T-cell (primary cell): ENCODE measurements at regions not wholly inside any gene's neighbourhood (a gene's known extent, or its start where the extent isn't known, plus 50 kb on each side); places are given as distances from the start of the nearest gene placed in this dataset.

Experiments
- ATAC-seq, 4 experiments: fragments of 200-7000 bp in 3 of 4; fragments of 150-1000 bp in 1 of 4; cut with Tn5 transposase; replicated peaks in 1 of 4; 1 replicate in 3 of 4; 2 replicates in 1 of 4; pipeline ENCODE4 v1.10.0; 2021; ENCODE audit warnings: moderate library complexity in 3 of 4, mild to moderate bottlenecking in 2 of 4, moderate number of reproducible peaks in 1 of 4
- CTCF ChIA-PET, 2 donors: fragments of 300-600 bp; sonication (Branson Sonifier 250); formaldehyde crosslinking; loops; one replicate each; lab custom pipeline; 2022; ENCODE audit warnings: antibody characterized with exemption in 2 of 2; lab: Charles Lee
- POLR2A ChIA-PET, 2 donors: fragments of 300-600 bp; sonication (Branson Sonifier 250); formaldehyde crosslinking; loops; one replicate each; lab custom pipeline; 2022; ENCODE audit warnings: antibody characterized with exemption in 2 of 2; lab: Charles Lee
- DNase-seq, 35 experiments: peaks; one replicate each; pipeline versions ENCODE4 v3.0.0 to v3.0.0-alpha.2; 2013 to 2023
- H3K27ac ChIP-seq: one replicate; pipeline ENCODE4 v1.5.1; 2013; ENCODE audit warnings: low read length
- H3K27me3 ChIP-seq, 2 experiments: replicated peaks in 1 of 2; 1 replicate in 1 of 2; 2 replicates in 1 of 2; pipeline versions ENCODE4 v1.6.1 to v1.7.0; 2013; ENCODE audit warnings: low read length in 1 of 2, mixed read lengths in 1 of 2; ENCODE audit not compliant: control insufficient read depth in 2 of 2, insufficient read depth in 2 of 2; ENCODE audit errors: extremely low read depth in 1 of 2
- H3K36me3 ChIP-seq, 2 donors: 1 replicate in 1 of 2; 2 replicates in 1 of 2; pipeline versions ENCODE4 v1.6.1 to v1.7.0; 2013; ENCODE audit warnings: low read length in 1 of 2; ENCODE audit not compliant: control insufficient read depth in 2 of 2, insufficient read depth in 1 of 2; ENCODE audit errors: extremely low read depth in 1 of 2
- H3K4me1 ChIP-seq, 2 experiments: 1 replicate in 1 of 2; 2 replicates in 1 of 2; pipeline versions ENCODE4 v1.6.1 to v1.7.0; 2013; ENCODE audit warnings: low read length in 2 of 2, mixed read lengths in 1 of 2; ENCODE audit not compliant: insufficient read depth in 2 of 2, control insufficient read depth in 1 of 2; ENCODE audit errors: extremely low read depth in 1 of 2
- H3K4me3 ChIP-seq, 2 donors: 1 replicate in 1 of 2; 2 replicates in 1 of 2; pipeline versions ENCODE4 v1.5.1 to v1.7.0; 2013; ENCODE audit warnings: mild to moderate bottlenecking in 2 of 2, low read length in 1 of 2, moderate library complexity in 1 of 2; ENCODE audit not compliant: control insufficient read depth in 1 of 2; ENCODE audit errors: extremely low read depth in 1 of 2
- H3K9me3 ChIP-seq: 2 replicates; pipeline ENCODE4 v1.7.0; 2013
- H3K27ac Mint-ChIP-seq, 2 donors: one replicate each; pipeline ENCODE4 v1.8.0; 2020 to 2021; ENCODE audit warnings: mild to moderate bottlenecking in 2 of 2, mixed read lengths in 2 of 2
- H3K27me3 Mint-ChIP-seq, 2 donors: one replicate each; pipeline ENCODE4 v1.8.0; 2021 to 2022; ENCODE audit warnings: mixed read lengths in 2 of 2
- H3K36me3 Mint-ChIP-seq: one replicate; pipeline ENCODE4 v1.8.0; 2021; ENCODE audit warnings: mixed read lengths
- H3K4me1 Mint-ChIP-seq, 3 donors: one replicate each; pipeline ENCODE4 v1.8.0; 2020 to 2022; ENCODE audit warnings: mixed read lengths in 3 of 3, mild to moderate bottlenecking in 1 of 3
- H3K4me3 Mint-ChIP-seq, 3 donors: one replicate each; pipeline ENCODE4 v1.8.0; 2020 to 2022; ENCODE audit warnings: mild to moderate bottlenecking in 3 of 3, mixed read lengths in 3 of 3, moderate library complexity in 3 of 3
- H3K9me3 Mint-ChIP-seq, 3 donors: one replicate each; pipeline ENCODE4 v1.8.0; 2020 to 2022; ENCODE audit warnings: mixed read lengths in 3 of 3
- WGBS: methylation state at CpG from one replicate; pipeline ENCODE4 v1.1.5; 2013; ENCODE audit warnings: missing lambda C conversion rate; ENCODE audit not compliant: insufficient coverage; 5-methylcytosine and 5-hydroxymethylcytosine counted together

GRCh38 chr21:28138272-28138671, 854.4 kb downstream of the LTN1 start:
- CTCF ChIA-PET: no interaction called here

GRCh38 chr21:28136656-28137255, 855.9 kb downstream of the LTN1 start:
- Mint-ChIP-seq H3K27me3 (no peaks in the 10 kb centered on the region), H3K4me1 (no peaks in the 10 kb centered on the region), H3K4me3 (no peak overlapping the region), H3K36me3 (no peaks in the 10 kb centered on the region), H3K27ac (no peak overlapping the region), H3K9me3 (peaks cover 10 to 15% (median 13%) of the 10 kb centered on the region in 3 donors)
- WGBS: no CpG with 5 or more reads among the region's 3 CpGs
- Histone ChIP-seq H3K9me3 (no peaks in the 10 kb centered on the region), H3K27ac (no peak overlapping the region), H3K4me3 (no peak overlapping the region), H3K4me1 (no peaks in the 10 kb centered on the region), H3K27me3 (no peaks in the 10 kb centered on the region), H3K36me3 (no peaks in the 10 kb centered on the region)
- ATAC-seq: no peak
- no peak for DNase-seq
- POLR2A ChIA-PET: no interaction called here
- CTCF ChIA-PET: no interaction called here

More at GRCh38 chr21:28138272-28138671, 854.4 kb downstream of the LTN1 start:
- Mint-ChIP-seq H3K4me1 (no peaks in the 10 kb centered on the region), H3K9me3 (peaks cover 4 to 7% (median 6%) of the 10 kb centered on the region in 3 donors), H3K27ac (no peak overlapping the region), H3K27me3 (no peaks in the 10 kb centered on the region), H3K36me3 (no peaks in the 10 kb centered on the region), H3K4me3 (no peak overlapping the region)
- no peak overlapping the region for H3K4me3 ChIP-seq
- no peak overlapping the region for H3K27ac ChIP-seq
- POLR2A ChIA-PET: no interaction called here
- no peaks in the 10 kb centered on the region for H3K4me1 ChIP-seq
- WGBS: no CpG with 5 or more reads among the region's 2 CpGs
- no peaks in the 10 kb centered on the region for H3K36me3 ChIP-seq
- no peaks in the 10 kb centered on the region for H3K27me3 ChIP-seq
- H3K9me3 ChIP-seq: no peaks in the 10 kb centered on the region
- no peak for ATAC-seq
- DNase-seq: no peak

GRCh38 chr21:28135646-28136045, 857.0 kb downstream of the LTN1 start:
- Histone ChIP-seq H3K27ac (no peak overlapping the region), H3K9me3 (no peaks in the 10 kb centered on the region), H3K4me3 (no peak overlapping the region), H3K36me3 (no peaks in the 10 kb centered on the region), H3K27me3 (peaks cover 0 to 2% of the 10 kb centered on the region in 2 experiments), H3K4me1 (no peaks in the 10 kb centered on the region)
- no peak for DNase-seq
- no peak for ATAC-seq
- Mint-ChIP-seq H3K36me3 (no peaks in the 10 kb centered on the region), H3K27me3 (no peaks in the 10 kb centered on the region), H3K4me1 (no peaks in the 10 kb centered on the region), H3K4me3 (no peak overlapping the region), H3K9me3 (peaks cover 12 to 19% (median 18%) of the 10 kb centered on the region in 3 donors), H3K27ac (no peak overlapping the region)
- no CpG with 5 or more reads among the region's 2 CpGs for WGBS
- ChIA-PET CTCF (interaction anchor here in 1 of 2 donors (0.6 kb wide), 1 partner anchor 1746 kb away, joined by 3 read pairs; no protein-coding TSS in a partner anchor), POLR2A (interaction anchor here in 1 of 2 donors (0.5 kb wide), 1 partner anchor 352 kb away, joined by 3 read pairs; no protein-coding TSS in a partner anchor)

GRCh38 chr21:28133116-28133515, 859.6 kb downstream of the LTN1 start:
- Histone ChIP-seq H3K36me3 (no peaks in the 10 kb centered on the region), H3K27ac (no peak overlapping the region), H3K4me1 (no peaks in the 10 kb centered on the region), H3K4me3 (no peak overlapping the region), H3K27me3 (peaks cover 0 to 2% of the 10 kb centered on the region in 2 experiments), H3K9me3 (no peaks in the 10 kb centered on the region)
- H3K9me3 Mint-ChIP-seq: peaks cover 12 to 17% (median 13%) of the 10 kb centered on the region in 3 donors
- no peak overlapping the region for H3K4me3 Mint-ChIP-seq
- ChIA-PET POLR2A (no interaction called here), CTCF (no interaction called here)
- H3K4me1 Mint-ChIP-seq: no peaks in the 10 kb centered on the region
- WGBS: no CpG with 5 or more reads among the region's 2 CpGs
- no peak overlapping the region for H3K27ac Mint-ChIP-seq
- H3K36me3 Mint-ChIP-seq: no peaks in the 10 kb centered on the region
- H3K27me3 Mint-ChIP-seq: no peaks in the 10 kb centered on the region
- no peak for ATAC-seq
- DNase-seq: no peak

GRCh38 chr21:28132713-28133112, 860.0 kb downstream of the LTN1 start:
- H3K4me1 ChIP-seq: no peaks in the 10 kb centered on the region
- H3K36me3 ChIP-seq: no peaks in the 10 kb centered on the region
- Mint-ChIP-seq H3K27ac (no peak overlapping the region), H3K9me3 (peaks cover 12 to 21% (median 13%) of the 10 kb centered on the region in 3 donors), H3K4me3 (no peak overlapping the region), H3K27me3 (no peaks in the 10 kb centered on the region), H3K36me3 (no peaks in the 10 kb centered on the region), H3K4me1 (no peaks in the 10 kb centered on the region)
- DNase-seq (no peak), ATAC-seq (no peak)
- H3K27me3 ChIP-seq: peaks cover 0 to 2% of the 10 kb centered on the region in 2 experiments
- ChIA-PET POLR2A (no interaction called here), CTCF (no interaction called here)
- H3K27ac ChIP-seq: no peak overlapping the region
- no peak overlapping the region for H3K4me3 ChIP-seq
- no CpG with 5 or more reads among the region's 1 CpG for WGBS
- no peaks in the 10 kb centered on the region for H3K9me3 ChIP-seq

- WGBS: no CpG with 5 or more reads among the region's 2 CpGs
- Mint-ChIP-seq H3K4me1 (no peaks in the 10 kb centered on the region), H3K27ac (no peak overlapping the region), H3K4me3 (no peak overlapping the region), H3K27me3 (no peaks in the 10 kb centered on the region), H3K9me3 (peaks cover 6 to 15% (median 11%) of the 10 kb centered on the region in 3 donors), H3K36me3 (no peaks in the 10 kb centered on the region)
- no peak overlapping the region for H3K27ac ChIP-seq
- ChIA-PET CTCF (no interaction called here), POLR2A (no interaction called here)
- no peaks in the 10 kb centered on the region for H3K4me1 ChIP-seq
- ATAC-seq (no peak), DNase-seq (no peak)
- no peaks in the 10 kb centered on the region for H3K36me3 ChIP-seq
- no peak overlapping the region for H3K4me3 ChIP-seq
- no peaks in the 10 kb centered on the region for H3K9me3 ChIP-seq
- H3K27me3 ChIP-seq: peaks cover 0 to 2% of the 10 kb centered on the region in 2 experiments
These were observed 865.4 kb downstream of the LTN1 start for GRCh38 chr21:28127175-28127785.
